ENCODE measurements at regions not wholly inside any gene's neighbourhood (a gene's known extent, or its start where the extent isn't known, plus 50 kb on each side); places are given as distances from the start of the nearest gene placed in this dataset.

- ATAC-seq (no peak), DNase-seq (no peak)
- intact Hi-C loops (cut with micrococcal nuclease): loop anchor here (10.0 kb wide), 2 partner anchors 75 to 735 kb away; no protein-coding TSS in a partner anchor
Measured at GRCh38 chr7:47100148-47100816, 481.6 kb downstream of the TNS3 start.

- DNase-seq (no peak), ATAC-seq (no peak)
- intact Hi-C loops (cut with micrococcal nuclease): no loop called here
Measured at GRCh38 chr7:47097431-47097830, 484.5 kb downstream of the TNS3 start.

- intact Hi-C loops (cut with micrococcal nuclease): no loop called here
- no peak for ATAC-seq
- no peak for DNase-seq
Measured at GRCh38 chr7:47095946-47096345, 486.0 kb downstream of the TNS3 start.

- intact Hi-C loops (cut with micrococcal nuclease): no loop called here
- DNase-seq (no peak), ATAC-seq (no peak)
Measured at GRCh38 chr7:47094462-47094861, 487.4 kb downstream of the TNS3 start.

- ATAC-seq: no peak
- intact Hi-C loops (cut with micrococcal nuclease): no loop called here
- DNase-seq: no peak
Measured at GRCh38 chr7:47093320-47094234, 488.3 kb downstream of the TNS3 start.

GRCh38 chr7:47092336-47092735, 489.6 kb downstream of the TNS3 start:
- intact Hi-C loops (cut with micrococcal nuclease): no loop called here
- DNase-seq (no peak), ATAC-seq (no peak)

- intact Hi-C loops (cut with micrococcal nuclease): no loop called here
- DNase-seq: no peak
- ATAC-seq: no peak
Measured at GRCh38 chr7:47091141-47091540, 490.8 kb downstream of the TNS3 start.

GRCh38 chr7:47089461-47089860, 492.4 kb downstream of the TNS3 start:
- no peak for DNase-seq
- intact Hi-C loops (cut with micrococcal nuclease): loop anchor here (10.0 kb wide), 2 partner anchors 315 to 1165 kb away; partner anchors contain the start of gene IGFBP3
- ATAC-seq: no peak

GRCh38 chr7:47089068-47089417, 492.9 kb downstream of the TNS3 start:
- DNase-seq (no peak), ATAC-seq (no peak)
- intact Hi-C loops (cut with micrococcal nuclease): loop anchor here (10.0 kb wide), 2 partner anchors 314 to 1164 kb away; partner anchors contain the start of gene IGFBP3

- intact Hi-C loops (cut with micrococcal nuclease): loop anchor here (10.0 kb wide), 2 partner anchors 314 to 1164 kb away; partner anchors contain the start of gene IGFBP3
- DNase-seq (peak; percentile 75), ATAC-seq (peak; percentile 97)
Measured at GRCh38 chr7:47088329-47089067, 493.4 kb downstream of the TNS3 start.

- intact Hi-C loops (cut with micrococcal nuclease): loop anchor here (10.0 kb wide), 2 partner anchors 313 to 1163 kb away; partner anchors contain the start of gene IGFBP3
- no peak for DNase-seq
- ATAC-seq: no peak
Measured at GRCh38 chr7:47087866-47088265, 494.0 kb downstream of the TNS3 start.

GRCh38 chr7:47085491-47086275, 496.2 kb downstream of the TNS3 start:
- ATAC-seq: no peak
- intact Hi-C loops (cut with micrococcal nuclease): loop anchor here (10.0 kb wide), 2 partner anchors 311 to 1161 kb away; partner anchors contain the start of gene IGFBP3

GRCh38 chr7:47083476-47084250, 498.2 kb downstream of the TNS3 start:
- ATAC-seq: no peak
- no peak for DNase-seq
- intact Hi-C loops (cut with micrococcal nuclease): loop anchor here (10.0 kb wide), 2 partner anchors 309 to 1159 kb away; partner anchors contain the start of gene IGFBP3

More at GRCh38 chr7:47085491-47086275, 496.2 kb downstream of the TNS3 start:
- DNase-seq: no peak

GRCh38 chr7:47080816-47081215, 501.1 kb downstream of the TNS3 start:
- DNase-seq (no peak), ATAC-seq (peak; percentile 65)

GRCh38 chr7:47078241-47078640, 503.7 kb downstream of the TNS3 start:
- intact Hi-C loops (cut with micrococcal nuclease): no loop called here
- ATAC-seq (no peak), DNase-seq (no peak)

More at GRCh38 chr7:47080816-47081215, 501.1 kb downstream of the TNS3 start:
- intact Hi-C loops (cut with micrococcal nuclease): loop anchor here (10.0 kb wide), 2 partner anchors 306 to 1156 kb away; partner anchors contain the start of gene IGFBP3

GRCh38 chr7:47074702-47075153, 507.2 kb downstream of the TNS3 start:
- intact Hi-C loops (cut with micrococcal nuclease): no loop called here
- peak; percentile 82 for ATAC-seq
- no peak for DNase-seq

- intact Hi-C loops (cut with micrococcal nuclease): no loop called here
- DNase-seq (no peak), ATAC-seq (no peak)
Measured at GRCh38 chr7:47073284-47073683, 508.6 kb downstream of the TNS3 start.

GRCh38 chr7:47071866-47072265, 510.0 kb downstream of the TNS3 start:
- intact Hi-C loops (cut with micrococcal nuclease): no loop called here
- ATAC-seq (no peak), DNase-seq (no peak)

Data from left ventricle myocardium superior (tissue), 1 donor.